ENCODE measurements at regions not wholly inside any gene's neighbourhood (a gene's known extent, or its start where the extent isn't known, plus 50 kb on each side); places are given as distances from the start of the nearest gene placed in this dataset.

DNA sequence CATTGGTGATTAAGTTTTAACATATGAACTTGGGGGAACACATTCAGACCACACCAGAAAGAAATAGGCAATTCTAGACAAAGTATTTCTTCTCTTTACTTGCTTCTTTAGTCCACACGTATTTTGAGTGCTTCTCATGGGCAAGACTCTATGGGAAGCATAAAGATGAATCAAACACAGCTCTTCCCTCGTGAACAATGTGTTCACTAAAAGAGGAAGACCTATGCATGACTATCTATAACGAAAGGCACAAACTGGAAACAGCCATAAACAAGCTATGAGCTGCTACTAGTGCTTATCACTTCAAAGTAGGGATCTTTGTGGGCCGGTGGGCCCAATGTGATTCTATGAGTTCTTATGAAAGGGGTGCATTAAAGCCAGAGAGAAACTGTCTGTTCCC is 53.0 kb upstream of the PRDX6 start:
- intact Hi-C loops (cut with DNase I) = no loop called here
- Histone ChIP-seq H3K4me3 (ENCODE audit: low read length in 3 of 3) (no peak overlapping the region), H3K36me3 (ENCODE audit: control insufficient read depth in 2 of 3, insufficient read depth in 3 of 3, low read length in 3 of 3) (no peaks in the 10 kb centered on the region), H3K9me3 (ENCODE audit: control insufficient read depth in 2 of 3, insufficient read depth in 1 of 3, low read length in 3 of 3) (no peaks in the 10 kb centered on the region), H3K27ac (ENCODE audit: low read depth in 2 of 2, low read length in 2 of 2) (no peak overlapping the region), H3K9ac (ENCODE audit: low read length in 3 of 3) (no peak overlapping the region), H3K4me1 (ENCODE audit: control insufficient read depth in 2 of 3, insufficient read depth in 2 of 3, low read depth in 1 of 3, low read length in 3 of 3) (peaks cover 0 to 5% (median 0%) of the 10 kb centered on the region in 3 donors), H3K27me3 (ENCODE audit: control insufficient read depth, insufficient read depth, low read length) (no peaks in the 10 kb centered on the region)
- FAIRE-seq (no peak), DNase-seq (no peak)
- TF ChIP-seq, protein P1, sequence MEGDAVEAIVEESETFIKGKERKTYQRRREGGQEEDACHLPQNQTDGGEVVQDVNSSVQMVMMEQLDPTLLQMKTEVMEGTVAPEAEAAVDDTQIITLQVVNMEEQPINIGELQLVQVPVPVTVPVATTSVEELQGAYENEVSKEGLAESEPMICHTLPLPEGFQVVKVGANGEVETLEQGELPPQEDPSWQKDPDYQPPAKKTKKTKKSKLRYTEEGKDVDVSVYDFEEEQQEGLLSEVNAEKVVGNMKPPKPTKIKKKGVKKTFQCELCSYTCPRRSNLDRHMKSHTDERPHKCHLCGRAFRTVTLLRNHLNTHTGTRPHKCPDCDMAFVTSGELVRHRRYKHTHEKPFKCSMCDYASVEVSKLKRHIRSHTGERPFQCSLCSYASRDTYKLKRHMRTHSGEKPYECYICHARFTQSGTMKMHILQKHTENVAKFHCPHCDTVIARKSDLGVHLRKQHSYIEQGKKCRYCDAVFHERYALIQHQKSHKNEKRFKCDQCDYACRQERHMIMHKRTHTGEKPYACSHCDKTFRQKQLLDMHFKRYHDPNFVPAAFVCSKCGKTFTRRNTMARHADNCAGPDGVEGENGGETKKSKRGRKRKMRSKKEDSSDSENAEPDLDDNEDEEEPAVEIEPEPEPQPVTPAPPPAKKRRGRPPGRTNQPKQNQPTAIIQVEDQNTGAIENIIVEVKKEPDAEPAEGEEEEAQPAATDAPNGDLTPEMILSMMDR (IDR thresholded peaks at IDR 0.05; ENCODE audit: borderline replicate concordance, extremely low read depth, insufficient read depth) = no peak

DNA sequence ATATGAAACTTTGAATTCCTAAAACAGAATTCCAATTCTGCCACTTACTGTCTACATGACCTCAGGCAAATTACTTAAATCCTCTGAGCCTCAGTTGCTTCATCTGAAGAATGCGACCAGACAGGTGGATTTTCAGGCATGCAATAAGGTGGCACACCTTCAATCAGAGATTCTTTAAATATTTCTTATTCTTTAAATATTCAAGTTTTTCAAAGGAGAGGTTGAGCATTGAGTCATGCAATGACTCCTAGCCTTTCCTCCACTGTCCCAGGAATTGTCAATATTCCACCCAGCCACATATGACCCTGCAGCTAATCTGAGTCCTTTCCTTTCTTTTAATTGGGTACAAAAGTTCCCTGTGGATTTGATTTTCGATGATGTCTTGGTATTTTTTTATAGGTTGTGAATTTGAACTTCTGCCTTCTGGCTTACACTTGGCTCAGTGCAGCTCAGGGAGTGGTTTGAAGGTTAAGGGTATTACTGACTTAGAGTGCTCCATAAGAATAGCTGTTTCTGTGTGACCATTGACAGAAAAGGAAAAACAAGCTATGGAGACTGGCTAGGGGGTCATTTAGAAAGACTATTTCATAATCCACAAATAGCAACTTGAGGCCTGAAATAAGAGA is 52.2 kb upstream of the PRDX6 start:
- intact Hi-C loops (cut with DNase I) = no loop called here
- no peaks in the 10 kb centered on the region for H3K36me3 ChIP-seq (ENCODE audit: control insufficient read depth in 2 of 3, insufficient read depth in 3 of 3, low read length in 3 of 3)
- DNase-seq (no peak), FAIRE-seq (no peak)
- H3K4me1 ChIP-seq (ENCODE audit: control insufficient read depth in 2 of 3, insufficient read depth in 2 of 3, low read depth in 1 of 3, low read length in 3 of 3) = peaks cover 0 to 7% (median 6%) of the 10 kb centered on the region in 3 donors
- H3K9ac ChIP-seq (ENCODE audit: low read length in 3 of 3) = no peak overlapping the region
- TF ChIP-seq, protein P1 (IDR thresholded peaks at IDR 0.05; ENCODE audit: borderline replicate concordance, extremely low read depth, insufficient read depth) = no peak
- no peak overlapping the region for H3K4me3 ChIP-seq (ENCODE audit: low read length in 3 of 3)
- no peaks in the 10 kb centered on the region for H3K27me3 ChIP-seq (ENCODE audit: control insufficient read depth, insufficient read depth, low read length)
- H3K9me3 ChIP-seq (ENCODE audit: control insufficient read depth in 2 of 3, insufficient read depth in 1 of 3, low read length in 3 of 3) = no peaks in the 10 kb centered on the region
- no peak overlapping the region for H3K27ac ChIP-seq (ENCODE audit: low read depth in 2 of 2, low read length in 2 of 2)

DNA sequence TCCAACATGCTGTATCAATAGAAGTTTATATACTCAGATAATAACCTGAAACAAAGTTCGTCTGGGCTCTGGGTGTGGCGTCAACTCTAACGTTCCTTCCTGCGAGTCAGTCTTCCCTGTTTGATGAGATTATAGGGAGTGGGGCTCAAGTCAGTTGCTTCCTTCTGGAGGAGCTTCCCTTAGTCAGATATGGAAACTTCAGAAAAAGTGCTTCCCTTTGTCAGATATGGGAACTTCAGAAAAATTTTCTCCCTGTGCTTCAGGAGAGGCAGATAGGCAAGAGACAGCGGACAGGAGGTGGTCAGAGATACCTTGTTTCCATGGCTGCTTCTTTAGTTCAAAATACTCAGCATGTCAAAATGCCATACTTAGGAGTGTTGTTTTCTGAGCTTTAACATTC is 51.1 kb upstream of the PRDX6 start:
- FAIRE-seq (no peak), DNase-seq (no peak)
- Histone ChIP-seq H3K27ac (ENCODE audit: low read depth in 2 of 2, low read length in 2 of 2) (no peak overlapping the region), H3K4me1 (ENCODE audit: control insufficient read depth in 2 of 3, insufficient read depth in 2 of 3, low read depth in 1 of 3, low read length in 3 of 3) (peaks cover 0 to 6% (median 4%) of the 10 kb centered on the region in 3 donors), H3K9me3 (ENCODE audit: control insufficient read depth in 2 of 3, insufficient read depth in 1 of 3, low read length in 3 of 3) (no peaks in the 10 kb centered on the region), H3K36me3 (ENCODE audit: control insufficient read depth in 2 of 3, insufficient read depth in 3 of 3, low read length in 3 of 3) (no peaks in the 10 kb centered on the region), H3K9ac (ENCODE audit: low read length in 3 of 3) (no peak overlapping the region), H3K4me3 (ENCODE audit: low read length in 3 of 3) (no peak overlapping the region), H3K27me3 (ENCODE audit: control insufficient read depth, insufficient read depth, low read length) (no peaks in the 10 kb centered on the region)
- TF ChIP-seq, protein P1 (IDR thresholded peaks at IDR 0.05; ENCODE audit: borderline replicate concordance, extremely low read depth, insufficient read depth) = no peak
- intact Hi-C loops (cut with DNase I) = no loop called here

Data from kidney (tissue), 13 donors.